Astrocyte of the hippocampus (primary cell): ENCODE measurements at regions not wholly inside any gene's neighbourhood (a gene's known extent, or its start where the extent isn't known, plus 50 kb on each side); places are given as distances from the start of the nearest gene placed in this dataset.
"Not testable (repeated sequence)": the region's sequence is repeated elsewhere in the genome, so short reads cannot be mapped to it uniquely, and the experiment has no call there.

ENCODE experiments used
- DNase-seq: peaks from one replicate; pipeline ENCODE4 v3.0.0; 2011; ENCODE audit warnings: low read depth, low spot score

DNA sequence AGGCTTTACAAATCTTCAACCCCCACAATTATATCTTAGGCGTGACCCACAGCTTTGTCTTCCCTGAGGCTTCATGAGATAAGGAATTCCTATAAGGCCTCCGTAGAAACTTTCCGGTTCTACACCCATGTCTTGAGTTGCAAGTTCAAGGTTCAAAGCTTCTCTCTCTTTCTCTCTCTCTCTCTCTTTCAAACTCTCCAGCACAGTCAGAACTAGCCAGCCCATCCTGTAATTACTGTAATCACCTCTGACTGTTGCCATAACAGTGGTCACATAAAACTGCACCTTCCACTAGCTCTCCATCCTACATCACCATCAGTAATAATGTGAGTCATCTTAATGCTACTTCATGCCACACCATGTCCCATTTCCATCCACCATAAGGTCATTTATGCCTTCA is 90.0 kb upstream of the NFASC start:
- DNase-seq = no peak

DNA sequence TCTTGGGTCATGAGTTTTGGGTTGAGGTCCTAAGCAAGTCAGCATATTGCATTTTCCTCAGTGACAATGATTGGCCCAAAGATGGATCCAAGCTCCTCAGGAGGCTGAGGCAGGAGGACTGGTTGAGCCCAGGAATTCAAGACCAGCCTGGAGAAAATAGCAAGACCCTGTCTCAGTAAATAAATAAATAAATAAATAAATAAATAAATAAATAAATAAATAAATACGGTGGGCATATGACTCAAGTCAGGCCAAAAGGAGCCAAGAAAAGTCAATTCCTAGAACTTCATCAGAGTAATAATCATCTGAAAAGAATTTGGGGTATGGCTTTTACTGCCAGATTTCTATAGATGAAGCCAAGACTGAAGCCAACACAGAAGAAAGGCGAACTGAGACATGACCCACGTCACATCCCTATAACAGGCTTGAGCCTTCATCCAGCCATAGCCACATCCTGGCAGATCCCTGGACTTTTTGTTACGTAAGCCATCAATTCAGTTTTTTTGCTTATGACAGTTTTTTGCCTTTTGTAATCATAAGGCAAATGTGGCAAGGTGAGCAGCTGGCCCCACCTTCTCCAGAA is 88.5 kb upstream of the NFASC start:
- DNase-seq = peak; percentile 51

DNA sequence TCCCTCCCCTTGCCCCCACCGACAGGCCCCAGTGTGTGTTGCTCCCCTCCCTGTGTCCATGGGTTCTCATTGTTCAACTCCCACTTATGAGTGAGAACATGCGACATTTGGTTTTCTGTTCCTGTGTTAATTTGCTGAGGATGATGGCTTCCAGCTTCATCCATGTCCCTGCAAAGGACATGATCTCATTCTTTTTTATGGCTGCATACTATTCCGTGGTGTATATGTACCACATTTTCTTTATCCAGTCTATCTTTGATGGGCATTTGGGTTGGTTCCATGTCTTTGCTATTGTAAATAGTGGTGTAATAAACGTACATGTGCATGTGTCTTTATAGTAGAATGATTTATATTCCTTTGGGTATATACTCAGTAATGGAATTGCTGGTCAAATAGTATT is 85.6 kb upstream of the NFASC start:
- not testable (repeated sequence) for DNase-seq

DNA sequence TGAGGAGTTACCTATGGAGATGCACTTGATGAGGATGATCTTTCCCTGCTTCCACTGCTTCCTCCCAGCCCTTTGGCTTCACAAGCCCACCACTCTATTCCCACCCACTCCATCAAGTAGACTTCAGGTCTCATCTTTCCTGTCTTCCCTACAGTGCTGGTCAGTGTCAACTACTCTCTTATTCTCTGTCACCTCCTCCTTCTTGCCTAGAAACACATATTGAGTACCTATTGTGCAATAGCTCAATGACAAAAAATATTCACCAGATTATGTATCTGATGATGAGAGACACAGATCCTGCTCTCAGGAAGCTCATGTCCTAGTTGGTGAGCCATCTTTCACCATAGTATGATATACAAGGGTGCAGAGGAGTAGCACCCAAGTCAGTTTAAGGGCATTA is 82.2 kb upstream of the NFASC start:
- no peak for DNase-seq

DNA sequence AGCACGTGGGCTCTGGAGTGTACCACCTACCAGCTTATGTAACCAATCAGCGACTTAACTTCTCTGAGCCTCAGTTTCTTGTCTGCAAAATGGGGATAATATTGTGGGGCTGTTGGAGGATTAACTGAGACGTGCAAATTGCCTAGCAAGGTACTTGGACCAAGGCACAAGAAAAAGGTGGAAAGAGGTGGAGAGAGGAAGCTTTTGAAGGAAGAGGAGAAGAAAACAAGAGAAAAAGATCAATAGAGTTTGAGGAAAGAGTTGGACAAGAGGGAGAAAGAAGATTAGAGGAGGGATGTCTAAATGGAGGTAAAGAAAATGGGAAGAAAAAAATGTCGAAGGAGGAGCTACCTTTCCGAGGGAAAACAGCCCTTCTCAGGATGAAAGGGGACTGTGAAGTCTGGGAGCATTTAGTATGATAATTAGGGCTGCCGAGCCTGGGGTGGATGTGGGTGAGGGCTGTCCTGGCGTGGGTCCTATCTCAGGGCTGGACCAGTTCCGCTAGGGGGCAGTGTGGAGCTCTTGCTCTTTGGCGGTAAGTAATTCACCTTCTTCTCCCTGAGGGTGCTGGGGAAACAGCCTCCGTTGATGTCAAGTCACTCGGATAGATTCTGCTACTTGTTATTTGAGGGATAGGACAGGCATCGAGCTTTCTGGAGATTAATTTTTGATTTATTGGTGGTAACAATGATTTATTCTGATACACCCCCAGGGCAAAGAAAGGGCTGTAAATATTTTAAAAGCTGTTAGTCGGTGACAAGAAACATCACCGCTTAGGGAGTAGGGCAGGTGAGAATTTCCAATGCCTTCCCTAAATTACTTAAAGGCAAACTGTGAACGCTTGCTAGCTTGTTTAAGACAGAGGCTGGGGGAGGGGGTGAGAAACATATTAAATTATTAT is 79.0 kb upstream of the NFASC start:
- peak; percentile 58 for DNase-seq

DNA sequence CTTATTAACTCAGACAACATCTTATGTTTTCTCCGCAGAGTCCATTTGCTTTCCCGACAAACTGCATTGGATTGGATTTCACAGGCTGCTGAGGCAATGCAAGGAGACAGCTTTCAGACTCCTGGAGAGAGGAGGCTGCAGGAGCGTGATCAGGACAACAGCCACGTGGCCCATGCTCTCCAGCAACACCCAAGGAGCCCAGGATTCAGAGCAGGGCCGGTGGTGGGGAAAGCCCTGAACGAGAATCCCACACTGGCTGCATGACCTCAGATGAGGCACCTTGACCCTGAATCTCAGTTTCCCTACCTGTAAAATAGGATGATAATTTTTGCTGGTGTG is 78.3 kb upstream of the NFASC start:
- DNase-seq = no peak

DNA sequence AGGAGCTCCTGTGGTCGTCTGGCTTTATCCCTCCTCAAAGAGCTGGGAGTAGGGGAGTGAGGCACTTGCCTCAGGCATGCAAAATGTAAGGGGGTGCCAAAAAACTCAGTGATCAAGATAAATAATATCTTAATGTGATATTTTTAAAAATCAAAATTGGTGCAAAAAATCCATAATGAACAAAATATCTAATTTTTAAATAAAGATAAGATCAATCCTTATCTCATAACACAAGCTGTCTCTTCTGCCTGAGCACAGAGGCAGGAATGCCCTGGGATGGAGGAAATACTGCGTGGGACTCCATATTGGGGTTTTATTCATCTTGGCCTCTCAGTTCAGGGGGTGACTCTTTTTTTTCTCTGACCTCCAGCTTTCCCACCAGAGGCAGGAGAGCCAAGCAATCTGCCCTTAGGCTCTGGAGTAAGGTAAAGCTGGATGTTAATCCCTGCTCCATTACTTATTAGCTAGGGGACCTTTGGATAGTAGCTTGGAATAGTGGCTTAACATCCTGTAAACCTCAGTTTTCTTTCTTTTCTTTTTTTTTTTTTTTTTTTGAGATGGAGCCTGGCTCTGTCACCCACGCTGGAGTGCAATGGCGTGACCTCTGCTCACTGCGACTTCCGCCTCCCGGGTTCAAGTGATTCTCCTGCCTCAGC is 77.3 kb upstream of the NFASC start:
- no peak for DNase-seq

DNA sequence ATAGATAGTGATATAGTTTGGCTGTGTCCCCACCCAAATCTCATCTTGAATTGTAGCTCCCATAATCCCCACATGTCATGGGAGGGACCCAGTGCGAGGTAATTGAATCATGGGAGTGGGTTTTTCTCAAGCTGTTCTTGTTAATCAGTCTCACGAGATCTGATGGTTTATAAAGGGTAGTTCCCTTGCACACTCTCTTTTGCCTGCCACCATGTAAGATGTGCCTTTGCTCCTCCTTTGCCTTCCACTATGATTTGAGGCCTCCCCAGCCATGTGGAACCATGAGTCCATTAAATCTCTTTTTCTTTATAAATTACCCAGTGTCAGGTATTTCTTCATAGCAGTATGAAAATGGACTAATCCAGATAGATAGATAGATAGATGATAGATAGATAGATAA is 73.8 kb upstream of the NFASC start:
- not testable (repeated sequence) for DNase-seq

DNA sequence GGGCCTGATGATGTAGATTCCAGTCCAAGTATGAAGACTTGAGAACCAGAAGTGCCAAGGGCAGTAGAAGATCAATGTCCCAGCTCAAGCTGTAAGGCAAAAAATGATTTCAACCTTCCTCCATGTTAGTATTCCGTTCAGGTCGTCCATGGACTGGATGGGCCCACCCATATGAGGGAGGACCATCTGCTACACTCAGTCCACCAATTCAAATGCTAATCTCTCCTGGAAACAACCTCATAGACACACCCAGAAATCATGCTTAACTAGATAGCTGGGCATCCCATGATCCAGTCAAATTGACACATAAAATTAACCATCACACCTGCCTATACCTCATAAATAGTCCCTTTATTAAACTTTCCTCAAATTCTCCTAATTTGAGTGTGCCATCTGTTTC is 73.3 kb upstream of the NFASC start:
- no peak for DNase-seq

DNA sequence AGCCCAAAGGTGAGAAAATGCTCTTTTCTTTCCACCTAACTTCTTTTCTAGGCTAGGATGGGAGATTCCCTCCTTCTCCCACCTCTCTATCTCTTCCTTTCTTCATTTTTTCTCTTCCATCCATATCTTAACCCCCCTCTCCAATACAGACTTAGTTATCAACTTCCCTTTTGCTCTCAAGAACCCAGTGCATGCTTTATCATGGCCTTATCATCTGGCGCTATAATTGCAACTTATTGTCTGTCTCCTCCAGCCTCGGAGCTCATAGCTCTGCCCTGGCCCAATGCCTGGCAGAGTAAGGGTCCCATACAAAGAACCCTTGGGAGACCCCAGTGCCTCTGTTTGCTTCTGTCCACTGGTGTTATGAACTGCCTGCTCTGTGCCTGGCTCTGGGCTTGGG is 71.0 kb upstream of the NFASC start:
- no peak for DNase-seq

DNA sequence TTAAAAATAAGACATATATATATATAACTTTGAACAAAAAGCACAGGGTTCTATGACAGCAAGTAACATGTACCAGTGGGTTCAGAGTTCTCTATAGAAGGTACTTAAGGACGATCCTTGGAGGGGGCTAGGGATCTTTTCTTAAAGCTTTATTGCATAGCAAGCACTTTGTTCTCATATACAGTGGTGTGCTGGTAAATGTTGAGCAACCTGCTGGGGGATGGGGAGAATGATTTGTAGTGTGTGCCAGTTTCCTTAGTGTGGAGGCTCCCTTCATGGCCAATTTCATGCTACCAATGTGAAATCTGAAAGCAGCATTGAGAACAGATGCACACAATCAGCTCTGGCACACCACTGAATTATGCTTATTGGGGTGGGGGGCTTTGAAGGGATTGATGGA is 69.5 kb upstream of the NFASC start:
- DNase-seq = no peak

DNA sequence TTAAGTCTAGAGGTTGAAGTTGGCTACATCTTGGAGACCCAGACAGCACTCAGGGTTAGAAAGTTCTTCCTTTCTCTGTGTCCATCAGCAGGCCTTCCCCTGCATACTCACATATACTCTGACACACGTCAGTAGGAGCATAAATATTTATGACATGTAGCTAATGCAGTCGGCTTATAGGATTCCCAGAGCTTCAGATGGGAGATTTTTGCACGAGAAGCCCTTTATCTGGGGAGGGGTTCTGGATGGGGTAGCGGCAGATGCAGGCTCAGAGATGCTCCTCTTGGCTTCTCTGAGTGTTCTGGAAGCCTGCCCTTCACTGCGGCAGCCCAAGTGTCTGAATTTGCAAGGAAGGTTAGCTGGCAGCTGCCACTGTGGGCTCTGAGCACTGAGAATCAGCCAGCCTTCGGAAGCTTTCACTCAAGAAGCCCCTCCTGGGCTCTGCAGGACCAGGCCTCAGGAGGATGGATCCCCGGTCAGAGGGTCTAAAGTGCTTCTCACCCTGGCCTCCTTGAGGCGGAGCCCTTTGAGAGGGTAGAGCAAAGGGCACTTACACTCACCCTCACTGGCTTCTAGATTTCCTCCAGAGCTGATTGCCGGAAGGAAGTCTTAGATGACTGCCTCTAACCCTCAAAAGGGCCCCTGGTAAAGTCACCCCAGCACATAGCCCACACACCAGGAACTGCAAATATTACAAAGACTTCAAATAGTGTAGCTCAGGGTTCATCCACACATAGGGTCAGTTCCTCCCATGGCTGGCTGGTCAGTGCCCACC is 68.1 kb upstream of the NFASC start:
- DNase-seq = no peak

DNA sequence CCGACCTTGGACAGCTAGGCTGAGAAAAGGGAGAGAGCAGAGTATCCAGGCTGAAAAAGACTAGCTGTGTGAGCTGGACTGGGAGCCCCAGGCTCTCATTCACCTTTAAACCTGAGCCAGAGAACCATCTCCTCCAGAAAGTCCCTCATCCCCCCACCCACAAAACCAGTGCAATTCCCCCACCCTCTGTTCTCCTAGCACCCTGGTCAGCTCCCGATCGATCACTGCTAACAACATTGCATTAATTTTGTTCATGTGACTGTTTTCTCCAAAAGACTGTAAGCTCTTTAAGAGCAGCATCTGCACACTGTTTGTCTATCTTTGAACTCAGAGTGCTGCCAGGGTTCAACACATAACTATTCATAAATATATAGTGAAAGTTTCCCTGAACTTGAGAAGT is 67.1 kb upstream of the NFASC start:
- DNase-seq = no peak

DNA sequence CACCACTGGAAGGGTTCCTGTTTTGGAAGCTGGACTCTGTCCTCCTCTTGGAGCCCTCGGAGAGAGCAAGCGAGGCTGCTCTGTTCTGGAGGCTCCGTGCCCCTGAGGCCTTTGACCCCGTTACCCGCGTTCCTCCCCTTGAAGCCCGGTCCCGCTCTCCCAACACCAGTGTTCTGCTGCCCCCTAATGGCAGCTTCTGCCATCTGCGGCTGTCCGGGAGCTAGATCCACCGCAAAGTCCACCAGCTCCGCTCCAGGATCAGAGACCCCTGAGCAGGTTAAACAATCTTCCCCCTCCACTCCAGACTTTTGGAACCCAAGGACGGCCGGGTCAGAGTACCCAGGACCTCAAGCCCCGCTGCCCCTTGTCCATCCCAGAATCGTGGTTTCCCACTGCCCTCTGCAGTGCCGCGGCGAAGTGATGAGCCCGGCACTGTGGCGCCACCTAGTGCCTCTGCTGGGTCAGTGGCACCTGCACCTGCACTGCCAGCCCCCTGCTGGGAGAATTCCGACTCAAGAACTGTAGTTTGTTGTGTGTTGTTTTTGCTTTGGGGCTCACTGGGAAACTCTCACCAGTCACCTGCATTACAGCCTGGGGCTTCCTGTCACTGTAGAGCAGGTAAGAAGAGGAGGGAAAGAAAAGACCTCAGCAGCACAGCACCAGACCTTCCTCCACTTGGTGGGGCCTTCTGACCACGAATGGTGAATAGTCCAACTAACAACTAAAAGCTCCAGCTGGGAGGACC is 63.5 kb upstream of the NFASC start:
- peak; percentile 89 for DNase-seq

DNA sequence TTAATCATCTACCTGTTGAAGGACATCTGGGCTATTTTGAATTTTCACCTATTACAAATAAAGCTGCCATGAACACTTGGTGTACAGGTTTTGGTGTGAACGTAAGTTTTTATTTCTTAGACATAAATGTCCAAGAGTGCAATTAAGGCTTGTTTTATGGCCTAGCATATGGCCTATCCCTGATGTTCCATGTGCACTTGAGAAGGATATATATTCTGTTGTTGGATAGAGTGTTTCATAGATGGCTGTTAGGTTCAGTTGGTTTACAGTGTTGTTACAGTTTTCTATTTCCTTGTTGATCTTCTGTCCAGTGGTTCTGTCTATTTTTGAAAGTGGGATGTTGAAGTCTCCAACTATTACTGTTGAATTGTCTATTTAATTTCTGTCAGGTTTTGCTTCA is 61.2 kb upstream of the NFASC start:
- no peak for DNase-seq

DNA sequence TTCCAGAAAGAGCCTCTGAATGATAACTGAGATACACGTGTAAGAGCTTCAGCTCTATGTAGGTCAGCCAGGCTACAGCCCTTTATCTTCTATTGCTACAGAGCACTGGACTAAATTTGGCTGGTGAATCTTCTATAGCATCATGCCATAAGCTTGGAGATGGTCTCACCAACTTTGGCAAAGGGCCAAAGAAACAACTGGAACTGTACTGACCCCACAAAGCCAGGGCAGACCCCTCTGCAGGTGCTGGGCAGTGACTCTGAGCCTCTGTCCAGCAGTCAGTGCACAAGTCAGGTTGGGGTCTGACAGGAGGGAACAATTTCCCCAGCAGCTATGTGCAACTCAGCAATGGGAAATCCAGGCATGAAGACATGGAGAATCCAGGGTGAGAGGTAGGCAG is 57.8 kb upstream of the NFASC start:
- no peak for DNase-seq

DNA sequence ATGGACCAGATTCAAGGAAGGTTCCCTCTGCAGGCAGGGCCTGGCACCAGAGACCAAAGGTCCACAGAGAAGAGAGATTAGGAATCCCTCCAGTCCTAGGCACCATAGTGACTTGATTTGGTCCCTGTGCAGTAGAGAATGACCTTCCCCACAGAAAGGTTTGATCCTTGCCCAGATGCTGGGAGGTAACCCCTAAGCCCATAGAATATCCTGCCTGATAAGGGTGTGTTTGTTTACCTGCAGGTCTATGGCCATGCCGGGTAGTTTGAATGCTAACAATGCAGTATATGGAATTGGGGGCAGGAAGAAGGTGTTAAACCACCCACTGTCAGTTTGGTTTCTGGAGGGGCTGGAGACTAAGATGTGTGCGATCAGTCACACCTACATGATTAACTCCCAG is 57.1 kb upstream of the NFASC start:
- DNase-seq = no peak

DNA sequence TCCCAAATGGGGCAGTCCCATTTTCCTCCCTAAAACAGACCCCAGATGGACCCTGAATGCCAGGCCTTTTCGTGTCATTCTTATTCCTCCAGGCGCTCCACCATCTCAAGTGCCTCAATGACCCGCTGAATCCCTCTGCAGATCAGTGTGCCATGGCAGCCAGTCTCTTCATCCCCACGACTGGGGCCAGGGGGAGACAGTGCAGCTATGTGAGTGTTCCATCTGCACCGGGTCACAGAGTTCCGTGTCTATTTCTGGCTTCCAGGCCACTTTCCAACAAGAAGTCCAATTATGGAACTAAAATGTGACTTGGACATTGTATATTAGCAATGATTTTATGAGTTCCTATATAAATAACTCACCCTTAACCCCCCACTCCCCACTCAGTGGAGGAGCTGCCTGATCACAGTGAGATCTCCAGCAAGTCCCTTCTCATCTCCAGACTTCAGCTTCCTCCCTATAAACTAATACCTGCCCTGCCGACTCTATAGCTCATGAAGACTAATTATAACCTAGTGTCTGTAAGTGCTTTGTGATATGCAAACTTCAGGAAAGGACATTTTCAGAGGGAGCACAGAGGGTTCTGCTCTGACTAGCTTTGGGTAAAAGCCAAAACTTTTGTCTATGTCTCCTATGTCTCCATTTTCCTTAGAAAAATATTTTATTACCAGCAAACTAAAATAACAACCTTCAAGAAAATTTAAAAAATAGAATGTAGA is 56.3 kb upstream of the NFASC start:
- no peak for DNase-seq

DNA sequence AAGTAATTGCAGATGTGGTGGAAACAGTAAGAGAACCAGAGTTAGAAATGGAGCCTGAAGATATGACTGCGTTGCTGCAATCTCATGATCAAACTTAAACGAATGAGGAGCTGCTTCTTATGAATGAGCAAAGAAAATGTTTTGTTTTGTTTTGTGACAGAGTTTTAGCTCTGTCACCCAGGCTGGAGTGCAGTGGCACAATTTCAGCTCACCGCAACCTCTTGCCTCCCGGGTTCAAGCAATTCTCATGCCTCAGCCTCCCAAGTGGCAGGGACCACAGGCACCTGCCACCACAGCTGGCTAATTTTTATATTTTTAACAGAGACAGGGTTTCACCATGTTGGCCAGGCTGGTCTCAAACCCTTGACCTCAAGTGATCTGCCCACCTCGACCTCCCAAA is 53.3 kb upstream of the NFASC start:
- no peak for DNase-seq

DNA sequence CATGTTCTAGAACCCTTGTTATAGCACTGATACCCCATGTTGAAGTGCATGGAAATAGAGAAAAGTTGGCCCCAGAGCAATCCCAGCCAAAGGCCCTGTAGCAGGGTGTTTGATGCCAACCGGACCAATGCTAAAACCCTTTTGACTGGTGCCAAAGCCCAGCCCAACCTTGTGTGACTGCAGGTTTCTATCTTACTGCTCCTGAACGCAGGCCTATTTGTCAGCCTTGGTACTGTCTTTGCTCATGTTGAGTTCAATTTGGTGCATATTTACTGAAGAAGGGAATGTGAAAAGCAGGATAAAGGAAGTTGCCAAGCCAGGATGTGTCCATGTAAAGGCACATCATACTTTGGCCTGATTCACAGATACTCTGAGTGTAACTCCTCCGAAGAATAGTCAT is 51.7 kb upstream of the NFASC start:
- DNase-seq = no peak

DNA sequence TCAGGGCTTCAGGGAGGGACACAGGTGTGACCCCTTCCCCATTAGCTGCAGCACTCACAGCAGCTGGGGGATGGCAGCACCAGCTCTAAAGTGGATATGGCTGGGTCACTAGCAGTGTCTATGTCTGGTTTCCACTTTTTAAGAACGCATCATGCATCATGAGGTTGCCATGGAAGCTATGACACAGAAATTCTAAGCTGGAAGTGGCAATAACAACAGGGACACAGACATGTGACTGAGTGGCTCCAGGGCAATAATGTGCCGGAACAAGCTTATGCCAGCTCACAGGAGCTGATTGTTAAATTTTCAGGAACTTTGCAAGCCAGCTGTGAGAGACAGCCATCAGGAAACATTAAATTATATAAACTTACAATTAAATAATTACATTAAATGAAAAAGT is 51.2 kb upstream of the NFASC start:
- no peak for DNase-seq
